ENCODE measurements at regions not wholly inside any gene's neighbourhood (a gene's known extent, or its start where the extent isn't known, plus 50 kb on each side); places are given as distances from the start of the nearest gene placed in this dataset.

GRCh38 chr12:25886396-25886795 lies 72.1 kb upstream of the RASSF8 start:
- TF ChIP-seq CTCF (IDR thresholded peaks at IDR 0.05) (no peak), ZFX (IDR thresholded peaks at IDR 0.05; ENCODE audit: borderline replicate concordance) (no peak)
